ENCODE measurements at regions not wholly inside any gene's neighbourhood (a gene's known extent, or its start where the extent isn't known, plus 50 kb on each side); places are given as distances from the start of the nearest gene placed in this dataset.

DNA sequence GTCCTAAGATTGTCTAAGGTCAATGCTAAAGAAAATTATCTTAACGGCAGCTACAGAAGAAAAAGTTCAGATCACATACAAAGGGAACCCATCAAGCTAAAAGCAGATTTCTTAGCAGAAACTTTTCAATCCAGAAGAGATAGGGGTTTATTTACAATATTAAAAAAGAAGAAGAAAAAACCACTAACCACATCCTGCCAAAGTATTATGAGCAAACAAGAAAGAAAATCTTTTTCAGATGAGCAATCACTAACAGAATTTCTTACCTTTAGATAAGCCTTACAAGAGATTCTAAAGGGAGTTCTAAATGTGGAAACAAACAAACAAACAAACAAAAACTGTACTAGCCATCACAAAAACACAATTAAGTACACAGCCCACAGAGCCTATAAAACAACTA, 1015.8 kb upstream of the EPHA6 start:
- Histone ChIP-seq H3K4me1 (peaks cover 6% of the 10 kb centered on the region), H3K9ac (no peak overlapping the region), H3K4me2 (no peak overlapping the region), H3K27ac (no peak overlapping the region), H2AFZ (replicated peaks) (no peak overlapping the region), H4K20me1 (ENCODE audit: low read depth) (no peaks in the 10 kb centered on the region), H3K36me3 (no peaks in the 10 kb centered on the region), H3K79me2 (ENCODE audit: low read depth) (no peaks in the 10 kb centered on the region), H3K27me3 (no peaks in the 10 kb centered on the region), H3K4me3 (no peak overlapping the region), H3K9me3 (ENCODE audit: low read depth) (no peaks in the 10 kb centered on the region), H3F3A (ENCODE audit: low read depth) (no peaks in the 10 kb centered on the region)
- Mint-ChIP-seq H3K36me3 (no peaks in the 10 kb centered on the region), H3K27me3 (ENCODE audit: insufficient read depth, low read depth) (no peaks in the 10 kb centered on the region), H3K9me3 (no peaks in the 10 kb centered on the region), H3K27ac (no peak overlapping the region), H3K4me1 (no peaks in the 10 kb centered on the region), H3K4me3 (no peak overlapping the region)
- TF ChIP-seq EZH2 (IDR thresholded peaks at IDR 0.05): no peak
- TF ChIP-seq EZH2phosphoT487 (IDR thresholded peaks at IDR 0.05): no peak
- TF ChIP-seq CTCF (IDR thresholded peaks at IDR 0.05): no peak
- DNase-seq (ENCODE audit: low spot score): no peak

- DNase-seq (ENCODE audit: low spot score): no peak
- no peak overlapping the region for H3K4me3 Mint-ChIP-seq
- Histone ChIP-seq H3K4me2 (no peak overlapping the region), H2AFZ (replicated peaks) (no peak overlapping the region), H3K36me3 (no peaks in the 10 kb centered on the region), H3K4me1 (peaks cover 36% of the 10 kb centered on the region), H3F3A (ENCODE audit: low read depth) (no peaks in the 10 kb centered on the region), H4K20me1 (ENCODE audit: low read depth) (no peaks in the 10 kb centered on the region), H3K27me3 (no peaks in the 10 kb centered on the region), H3K9me3 (ENCODE audit: low read depth) (no peaks in the 10 kb centered on the region), H3K4me3 (no peak overlapping the region), H3K79me2 (ENCODE audit: low read depth) (no peaks in the 10 kb centered on the region), H3K27ac (no peak overlapping the region), H3K9ac (no peak overlapping the region)
- H3K9me3 Mint-ChIP-seq: no peaks in the 10 kb centered on the region
- no peaks in the 10 kb centered on the region for H3K36me3 Mint-ChIP-seq
- H3K27me3 Mint-ChIP-seq (ENCODE audit: insufficient read depth, low read depth): no peaks in the 10 kb centered on the region
- peaks cover 29% of the 10 kb centered on the region for H3K4me1 Mint-ChIP-seq
- H3K27ac Mint-ChIP-seq: no peak overlapping the region
- TF ChIP-seq CTCF (IDR thresholded peaks at IDR 0.05) (no peak), EZH2phosphoT487 (IDR thresholded peaks at IDR 0.05) (no peak), EZH2 (IDR thresholded peaks at IDR 0.05) (no peak)
Measured at GRCh38 chr3:95810462-95810861, 1003.9 kb upstream of the EPHA6 start.

- Histone ChIP-seq H3K4me3 (no peak overlapping the region), H3F3A (ENCODE audit: low read depth) (no peaks in the 10 kb centered on the region), H3K9me3 (ENCODE audit: low read depth) (no peaks in the 10 kb centered on the region), H3K4me2 (no peak overlapping the region), H3K4me1 (peaks cover 42% of the 10 kb centered on the region), H3K27me3 (no peaks in the 10 kb centered on the region), H3K79me2 (ENCODE audit: low read depth) (no peaks in the 10 kb centered on the region), H3K27ac (no peak overlapping the region), H2AFZ (replicated peaks) (peak overlapping the region; percentile 0), H4K20me1 (ENCODE audit: low read depth) (no peaks in the 10 kb centered on the region), H3K9ac (no peak overlapping the region), H3K36me3 (no peaks in the 10 kb centered on the region)
- H3K4me3 Mint-ChIP-seq: no peak overlapping the region
- H3K27me3 Mint-ChIP-seq (ENCODE audit: insufficient read depth, low read depth): no peaks in the 10 kb centered on the region
- DNase-seq (ENCODE audit: low spot score): no peak
- TF ChIP-seq EZH2phosphoT487 (IDR thresholded peaks at IDR 0.05) (no peak), EZH2 (IDR thresholded peaks at IDR 0.05) (no peak), CTCF (IDR thresholded peaks at IDR 0.05) (no peak)
- no peaks in the 10 kb centered on the region for H3K36me3 Mint-ChIP-seq
- H3K9me3 Mint-ChIP-seq: no peaks in the 10 kb centered on the region
- no peak overlapping the region for H3K27ac Mint-ChIP-seq
- peaks cover 34% of the 10 kb centered on the region for H3K4me1 Mint-ChIP-seq
Measured at GRCh38 chr3:95813244-95813643, 1001.1 kb upstream of the EPHA6 start.

- peaks cover 29% of the 10 kb centered on the region for H3K4me1 Mint-ChIP-seq
- H3K27me3 Mint-ChIP-seq (ENCODE audit: insufficient read depth, low read depth): no peaks in the 10 kb centered on the region
- H3K4me3 Mint-ChIP-seq: no peak overlapping the region
Measured at GRCh38 chr3:95815828-95816227, 998.6 kb upstream of the EPHA6 start.

More at GRCh38 chr3:95815828-95816227, 998.6 kb upstream of the EPHA6 start:
- H3K36me3 ChIP-seq: no peaks in the 10 kb centered on the region
- H2AFZ ChIP-seq (replicated peaks): no peak overlapping the region
- no peak for DNase-seq (ENCODE audit: low spot score)
- H3K36me3 Mint-ChIP-seq: no peaks in the 10 kb centered on the region
- peaks cover 35% of the 10 kb centered on the region for H3K4me1 ChIP-seq
- H3K4me3 ChIP-seq: no peak overlapping the region
- H3K27ac Mint-ChIP-seq: no peak overlapping the region
- H3F3A ChIP-seq (ENCODE audit: low read depth): no peaks in the 10 kb centered on the region
- no peak overlapping the region for H3K27ac ChIP-seq
- no peaks in the 10 kb centered on the region for H3K79me2 ChIP-seq (ENCODE audit: low read depth)
- no peaks in the 10 kb centered on the region for H4K20me1 ChIP-seq (ENCODE audit: low read depth)
- TF ChIP-seq EZH2phosphoT487 (IDR thresholded peaks at IDR 0.05): no peak
- TF ChIP-seq EZH2 (IDR thresholded peaks at IDR 0.05): no peak
- no peak for TF ChIP-seq CTCF (IDR thresholded peaks at IDR 0.05)
- no peak overlapping the region for H3K9ac ChIP-seq
- H3K4me2 ChIP-seq: no peak overlapping the region
- no peaks in the 10 kb centered on the region for H3K9me3 ChIP-seq (ENCODE audit: low read depth)
- H3K9me3 Mint-ChIP-seq: no peaks in the 10 kb centered on the region
- no peaks in the 10 kb centered on the region for H3K27me3 ChIP-seq

All from neural progenitor cell (in vitro differentiated cells).